Stimulated activated CD4-positive, alpha-beta T cell treated with anti-CD3 and anti-CD28 coated beads, Interleukin-2, amount 100 ng/mL, for 48 hours (primary cell): ENCODE measurements at regions not wholly inside any gene's neighbourhood (a gene's known extent, or its start where the extent isn't known, plus 50 kb on each side); places are given as distances from the start of the nearest gene placed in this dataset.

Experiments
- DNase-seq, 2 donors: peaks; one replicate each; pipeline ENCODE4 v3.0.0-alpha.2; 2020

GRCh38 chr11:81092522-81092921 lies 1641.1 kb downstream of the FAM181B start:
- no peak for DNase-seq

GRCh38 chr11:81089242-81089641 lies 1644.4 kb downstream of the FAM181B start:
- no peak for DNase-seq

GRCh38 chr11:81080476-81080875 lies 1639.6 kb upstream of the TENM4 start:
- DNase-seq, result no peak

GRCh38 chr11:81072273-81072672 lies 1631.4 kb upstream of the TENM4 start:
- no peak for DNase-seq

- no peak for DNase-seq
These were observed 1630.8 kb upstream of the TENM4 start for GRCh38 chr11:81071606-81072005.

GRCh38 chr11:81070948-81071347 lies 1630.1 kb upstream of the TENM4 start:
- DNase-seq, result no peak

- DNase-seq, result no peak
These were observed 1618.5 kb upstream of the TENM4 start for GRCh38 chr11:81059356-81059755.

GRCh38 chr11:81052344-81053158 lies 1611.7 kb upstream of the TENM4 start:
- no peak for DNase-seq

GRCh38 chr11:81039916-81040524 lies 1599.2 kb upstream of the TENM4 start:
- no peak for DNase-seq

GRCh38 chr11:81036168-81036870 lies 1595.5 kb upstream of the TENM4 start:
- DNase-seq, result no peak

- DNase-seq, result no peak
These were observed 1593.1 kb upstream of the TENM4 start for GRCh38 chr11:81033779-81034540.

- no peak for DNase-seq
These were observed 1592.1 kb upstream of the TENM4 start for GRCh38 chr11:81032906-81033305.

GRCh38 chr11:81030186-81030585 lies 1589.4 kb upstream of the TENM4 start:
- no peak for DNase-seq

- no peak for DNase-seq
These were observed 1585.2 kb upstream of the TENM4 start for GRCh38 chr11:81026032-81026431.

- DNase-seq, result no peak
These were observed 1581.2 kb upstream of the TENM4 start for GRCh38 chr11:81022057-81022456.

- no peak for DNase-seq
These were observed 1569.8 kb upstream of the TENM4 start for GRCh38 chr11:81010631-81011030.

GRCh38 chr11:81007046-81007445 lies 1566.2 kb upstream of the TENM4 start:
- DNase-seq, result no peak

- no peak for DNase-seq
These were observed 1564.8 kb upstream of the TENM4 start for GRCh38 chr11:81005595-81005994.

- DNase-seq, result no peak
These were observed 1563.7 kb upstream of the TENM4 start for GRCh38 chr11:81004576-81004975.

- DNase-seq, result no peak
These were observed 1561.5 kb upstream of the TENM4 start for GRCh38 chr11:81002374-81002773.

GRCh38 chr11:81000735-81001134 lies 1559.9 kb upstream of the TENM4 start:
- no peak for DNase-seq

GRCh38 chr11:81000334-81000733 lies 1559.5 kb upstream of the TENM4 start:
- DNase-seq, result no peak

GRCh38 chr11:80995523-80995922 lies 1554.7 kb upstream of the TENM4 start:
- DNase-seq, result no peak
